Neural cell (in vitro differentiated cells): ENCODE measurements at regions not wholly inside any gene's neighbourhood (a gene's known extent, or its start where the extent isn't known, plus 50 kb on each side); places are given as distances from the start of the nearest gene placed in this dataset.

Experiments used
- H2AFZ ChIP-seq: fragments of 200-600, 300-800 bp; sonication (generic), shearing (Covaris generic); 2 replicates; pipeline ENCODE4 v1.6.0; 2014; ENCODE audit warnings: low read depth, mild to moderate bottlenecking, antibody characterized with exemption, low read length, moderate library complexity
- H3F3A ChIP-seq: fragments of 200-600 bp; shearing (Covaris generic); 2 replicates; pipeline ENCODE4 v1.6.1; 2016; ENCODE audit warnings: mild to moderate bottlenecking, moderate library complexity, mixed read lengths, antibody characterized with exemption, low read length; ENCODE audit not compliant: insufficient read depth, poor library complexity, severe bottlenecking
- H3K27ac ChIP-seq: fragments of 200-600, 300-800 bp; sonication (generic), shearing (Covaris generic); 2 replicates; pipeline ENCODE4 v1.5.1; 2014; ENCODE audit warnings: mild to moderate bottlenecking, low read length, moderate library complexity
- H3K27me3 ChIP-seq: fragments of 300-800, 200-600 bp; sonication (generic), shearing (Covaris generic); 2 replicates; pipeline ENCODE4 v1.6.0; 2014; ENCODE audit warnings: mild to moderate bottlenecking, low read depth, low read length, moderate library complexity; ENCODE audit not compliant: insufficient read depth
- H3K36me3 ChIP-seq: fragments of 300-800, 200-600 bp; sonication (generic), shearing (Covaris generic); 2 replicates; pipeline ENCODE4 v1.5.1; 2014; ENCODE audit warnings: mild to moderate bottlenecking, antibody characterized with exemption, low read length, moderate library complexity; ENCODE audit not compliant: insufficient read depth
- H3K4me2 ChIP-seq: fragments of 300-800, 200-600 bp; sonication (generic), shearing (Covaris generic); 2 replicates; pipeline ENCODE4 v1.6.0; 2014; ENCODE audit warnings: mild to moderate bottlenecking, low read length
- H3K4me3 ChIP-seq: fragments of 300-800, 200-600 bp; sonication (generic), shearing (Covaris generic); 2 replicates; pipeline ENCODE4 v1.5.1; 2014; ENCODE audit warnings: mild to moderate bottlenecking, low read length, moderate library complexity
- H3K79me2 ChIP-seq: fragments of 200-600 bp; shearing (Covaris generic); replicated peaks from 2 replicates; pipeline ENCODE4 v1.6.0; 2014; ENCODE audit warnings: mild to moderate bottlenecking, low read length, moderate library complexity; ENCODE audit not compliant: insufficient read depth
- H3K9ac ChIP-seq: fragments of 300-800, 200-600 bp; sonication (generic), shearing (Covaris generic); 2 replicates; pipeline ENCODE4 v1.6.1; 2016; ENCODE audit warnings: mild to moderate bottlenecking, low read length, mixed read lengths
- H3K9me2 ChIP-seq: fragments of 200-600 bp; shearing (Covaris generic); 2 replicates; pipeline ENCODE4 v1.6.1; 2016; ENCODE audit warnings: mild to moderate bottlenecking, low read length, mixed read lengths; ENCODE audit not compliant: insufficient read depth
- H3K9me3 ChIP-seq: fragments of 200-600, 300-800 bp; sonication (generic), shearing (Covaris generic); 2 replicates; pipeline ENCODE4 v1.6.1; 2016; ENCODE audit warnings: mild to moderate bottlenecking, mixed run types, low read length, moderate library complexity, mixed read lengths
- H4K20me1 ChIP-seq: fragments of 200-600 bp; shearing (Covaris generic); 2 replicates; pipeline ENCODE4 v1.6.1; 2016; ENCODE audit warnings: mild to moderate bottlenecking, mixed run types; ENCODE audit not compliant: insufficient read depth
- EP300 ChIP-seq: fragments of 450-650 bp; conservative IDR thresholded peaks from 2 replicates; pipeline ENCODE4 v1.6.1; 2014; ENCODE audit warnings: antibody characterized with exemption, mild to moderate bottlenecking, moderate library complexity; ENCODE audit not compliant: poor library complexity, severe bottlenecking
- EZH2 ChIP-seq: fragments of 200-600, 300-800 bp; shearing (Covaris generic), sonication (generic); IDR thresholded peaks from 2 replicates; pipeline ENCODE4 v1.6.1; 2014; ENCODE audit warnings: antibody characterized with exemption, low read length, borderline replicate concordance, mild to moderate bottlenecking; ENCODE audit not compliant: insufficient read depth, poor library complexity, severe bottlenecking
- MXI1 ChIP-seq: fragments of 450-650 bp; conservative IDR thresholded peaks from 2 replicates; pipeline ENCODE4 v1.6.1; 2014; ENCODE audit warnings: antibody characterized with exemption, mild to moderate bottlenecking; ENCODE audit not compliant: poor library complexity, severe bottlenecking
- POLR2AphosphoS5 ChIP-seq: IDR thresholded peaks from 2 replicates; pipeline ENCODE4 v1.6.1; 2012
- RAD21 ChIP-seq: fragments of 450-650 bp; conservative IDR thresholded peaks from 2 replicates; pipeline ENCODE4 v1.6.1; 2014; ENCODE audit warnings: antibody characterized with exemption, mild to moderate bottlenecking, moderate library complexity
- REST ChIP-seq: IDR thresholded peaks from 2 replicates; pipeline ENCODE4 v1.6.1; 2012; ENCODE audit warnings: borderline replicate concordance
- SMC3 ChIP-seq: fragments of 450-650 bp; conservative IDR thresholded peaks from 2 replicates; pipeline ENCODE4 v1.6.1; 2014; ENCODE audit warnings: antibody characterized with exemption, mild to moderate bottlenecking, moderate library complexity; ENCODE audit not compliant: poor library complexity
- TAF1 ChIP-seq: IDR thresholded peaks from 2 replicates; pipeline ENCODE4 v1.6.1; 2012; ENCODE audit warnings: low read depth
- TF ChIP-seq, protein P1 (sequence below): fragments of 450-650 bp; IDR thresholded peaks from 2 replicates; pipeline ENCODE4 v1.5.1; 2014; ENCODE audit warnings: antibody characterized with exemption, mild to moderate bottlenecking, moderate library complexity; ENCODE audit not compliant: poor library complexity, severe bottlenecking

- H3K4me2 ChIP-seq, result no peak overlapping the region
- H3K36me3 ChIP-seq, result no peaks in the 10 kb centered on the region
These were observed 161.0 kb downstream of the DHX35 start for GRCh38 chr20:39123185-39123557.

GRCh38 chr20:39117491-39117890 lies 155.3 kb downstream of the DHX35 start:
- H3K27me3 ChIP-seq, result no peaks in the 10 kb centered on the region
- H3K79me2 ChIP-seq, result no peaks in the 10 kb centered on the region
- H3K4me3 ChIP-seq, result no peak overlapping the region
- no peak overlapping the region for H2AFZ ChIP-seq
- H3K9me2 ChIP-seq, result no peaks in the 10 kb centered on the region
- H3K27ac ChIP-seq, result no peak overlapping the region
- H3K4me2 ChIP-seq, result no peak overlapping the region
- no peaks in the 10 kb centered on the region for H4K20me1 ChIP-seq
- no peaks in the 10 kb centered on the region for H3K9me3 ChIP-seq
- no peaks in the 10 kb centered on the region for H3K36me3 ChIP-seq
- TF ChIP-seq POLR2AphosphoS5 (no peak), MXI1 (no peak), RAD21 (no peak), REST (no peak), EZH2 (no peak), SMC3 (no peak), TAF1 (no peak), EP300 (no peak)
- TF ChIP-seq, protein P1, sequence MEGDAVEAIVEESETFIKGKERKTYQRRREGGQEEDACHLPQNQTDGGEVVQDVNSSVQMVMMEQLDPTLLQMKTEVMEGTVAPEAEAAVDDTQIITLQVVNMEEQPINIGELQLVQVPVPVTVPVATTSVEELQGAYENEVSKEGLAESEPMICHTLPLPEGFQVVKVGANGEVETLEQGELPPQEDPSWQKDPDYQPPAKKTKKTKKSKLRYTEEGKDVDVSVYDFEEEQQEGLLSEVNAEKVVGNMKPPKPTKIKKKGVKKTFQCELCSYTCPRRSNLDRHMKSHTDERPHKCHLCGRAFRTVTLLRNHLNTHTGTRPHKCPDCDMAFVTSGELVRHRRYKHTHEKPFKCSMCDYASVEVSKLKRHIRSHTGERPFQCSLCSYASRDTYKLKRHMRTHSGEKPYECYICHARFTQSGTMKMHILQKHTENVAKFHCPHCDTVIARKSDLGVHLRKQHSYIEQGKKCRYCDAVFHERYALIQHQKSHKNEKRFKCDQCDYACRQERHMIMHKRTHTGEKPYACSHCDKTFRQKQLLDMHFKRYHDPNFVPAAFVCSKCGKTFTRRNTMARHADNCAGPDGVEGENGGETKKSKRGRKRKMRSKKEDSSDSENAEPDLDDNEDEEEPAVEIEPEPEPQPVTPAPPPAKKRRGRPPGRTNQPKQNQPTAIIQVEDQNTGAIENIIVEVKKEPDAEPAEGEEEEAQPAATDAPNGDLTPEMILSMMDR, result no peak
- H3F3A ChIP-seq, result no peaks in the 10 kb centered on the region
- no peak overlapping the region for H3K9ac ChIP-seq

More at GRCh38 chr20:39123185-39123557, 161.0 kb downstream of the DHX35 start:
- H3K9me3 ChIP-seq, result no peaks in the 10 kb centered on the region
- no peaks in the 10 kb centered on the region for H3K79me2 ChIP-seq
- no peaks in the 10 kb centered on the region for H3K9me2 ChIP-seq
- H3K9ac ChIP-seq, result no peak overlapping the region
- no peak overlapping the region for H3K27ac ChIP-seq
- no peaks in the 10 kb centered on the region for H3K27me3 ChIP-seq
- no peaks in the 10 kb centered on the region for H3F3A ChIP-seq
- H2AFZ ChIP-seq, result no peak overlapping the region
- no peaks in the 10 kb centered on the region for H4K20me1 ChIP-seq
- TF ChIP-seq TAF1 (no peak), RAD21 (no peak), SMC3 (no peak), REST (no peak), EP300 (no peak), MXI1 (no peak), POLR2AphosphoS5 (no peak), EZH2 (no peak)
- TF ChIP-seq, protein P1, result no peak
- H3K4me3 ChIP-seq, result no peak overlapping the region
